HG03095 (cell line): ENCODE measurements at regions not wholly inside any gene's neighbourhood (a gene's known extent, or its start where the extent isn't known, plus 50 kb on each side); places are given as distances from the start of the nearest gene placed in this dataset.
"Not testable (repeated sequence)": the region's sequence is repeated elsewhere in the genome, so short reads cannot be mapped to it uniquely, and the experiment has no call there.

Experiments used
- ATAC-seq: cut with Tn5 transposase; IDR thresholded peaks from one replicate; pipeline ENCODE4 v1.9.1; 2021; ENCODE audit warnings: moderate library complexity; ENCODE audit not compliant: unreplicated experiment

- not testable (repeated sequence) for ATAC-seq
These were observed 2028.6 kb upstream of the PCDH20 start for GRCh38 chr13:63444225-63444624.

- ATAC-seq: no peak
These were observed 2023.3 kb upstream of the PCDH20 start for GRCh38 chr13:63438951-63439350.

GRCh38 chr13:63436325-63436668 is 2020.6 kb upstream of the PCDH20 start:
- ATAC-seq: no peak

- ATAC-seq: no peak
These were observed 2020.1 kb upstream of the PCDH20 start for GRCh38 chr13:63435667-63436324.

- ATAC-seq: no peak
These were observed 2018.0 kb upstream of the PCDH20 start for GRCh38 chr13:63433546-63434150.

GRCh38 chr13:63427170-63427569 is 2011.5 kb upstream of the PCDH20 start:
- no peak for ATAC-seq

- ATAC-seq: no peak
These were observed 2009.5 kb upstream of the PCDH20 start for GRCh38 chr13:63425131-63425530.

GRCh38 chr13:63421123-63421522 is 2005.5 kb upstream of the PCDH20 start:
- no peak for ATAC-seq

GRCh38 chr13:63420685-63421084 is 2005.0 kb upstream of the PCDH20 start:
- no peak for ATAC-seq

- ATAC-seq: no peak
These were observed 1998.6 kb upstream of the PCDH20 start for GRCh38 chr13:63414247-63414646.

GRCh38 chr13:63409791-63410351 is 1994.2 kb upstream of the PCDH20 start:
- ATAC-seq: no peak

GRCh38 chr13:63408331-63409189 is 1992.9 kb upstream of the PCDH20 start:
- no peak for ATAC-seq

- no peak for ATAC-seq
These were observed 1988.1 kb upstream of the PCDH20 start for GRCh38 chr13:63403733-63404132.

- ATAC-seq: no peak
These were observed 1981.1 kb upstream of the PCDH20 start for GRCh38 chr13:63396746-63397145.

GRCh38 chr13:63393112-63393511 is 1977.5 kb upstream of the PCDH20 start:
- ATAC-seq: no peak

- no peak for ATAC-seq
These were observed 1974.1 kb upstream of the PCDH20 start for GRCh38 chr13:63389756-63390155.

GRCh38 chr13:63381078-63381859 is 1965.6 kb upstream of the PCDH20 start:
- no peak for ATAC-seq

- ATAC-seq: no peak
These were observed 1962.3 kb upstream of the PCDH20 start for GRCh38 chr13:63377986-63378385.

- no peak for ATAC-seq
These were observed 1954.5 kb upstream of the PCDH20 start for GRCh38 chr13:63370101-63370500.

GRCh38 chr13:63367522-63368198 is 1952.0 kb upstream of the PCDH20 start:
- ATAC-seq: no peak
